Colonic mucosa (tissue), 4 donors: ENCODE measurements at regions not wholly inside any gene's neighbourhood (a gene's known extent, or its start where the extent isn't known, plus 50 kb on each side); places are given as distances from the start of the nearest gene placed in this dataset.

Experiments
- DNase-seq: peaks from one replicate; pipeline ENCODE4 v3.0.0-alpha.2; 2020
- H3K27ac ChIP-seq: fragments of 200-600 bp; one replicate; pipeline ENCODE4 v1.8.0; 2021
- H3K27me3 ChIP-seq: fragments of 200-600 bp; one replicate; pipeline ENCODE4 v1.8.0; 2021
- H3K36me3 ChIP-seq: fragments of 200-600 bp; one replicate; pipeline ENCODE4 v1.8.0; 2021
- H3K4me1 ChIP-seq: fragments of 200-600 bp; one replicate; pipeline ENCODE4 v1.8.0; 2021; ENCODE audit warnings: mild to moderate bottlenecking
- H3K4me3 ChIP-seq: fragments of 200-600 bp; one replicate; pipeline ENCODE4 v1.8.0; 2021
- H3K9ac ChIP-seq, 2 donors: one replicate each; pipeline ENCODE4 v1.7.0; 2013; ENCODE audit warnings: control low read depth in 2 of 2, low read depth in 2 of 2, low read length in 2 of 2
- H3K9me3 ChIP-seq: fragments of 200-600 bp; one replicate; pipeline ENCODE4 v1.8.0; 2021
- intact Hi-C: fragments of 100-400 bp; cut with DNase I; formaldehyde crosslinking; loops from one replicate; pipeline ENCODE4 v1.14.1; 2022
- TF ChIP-seq, protein P1 (sequence below): fragments of 200-600 bp; IDR thresholded peaks from one replicate; pipeline ENCODE4 v1.8.0; 2022; ENCODE audit warnings: antibody characterized with exemption, mild to moderate bottlenecking
- donor health status: healthy.
- donor health status: DM: no; HTN: no; CAD: no.
- donor health status: DM: no; HTN: no; CAD: no.

DNA sequence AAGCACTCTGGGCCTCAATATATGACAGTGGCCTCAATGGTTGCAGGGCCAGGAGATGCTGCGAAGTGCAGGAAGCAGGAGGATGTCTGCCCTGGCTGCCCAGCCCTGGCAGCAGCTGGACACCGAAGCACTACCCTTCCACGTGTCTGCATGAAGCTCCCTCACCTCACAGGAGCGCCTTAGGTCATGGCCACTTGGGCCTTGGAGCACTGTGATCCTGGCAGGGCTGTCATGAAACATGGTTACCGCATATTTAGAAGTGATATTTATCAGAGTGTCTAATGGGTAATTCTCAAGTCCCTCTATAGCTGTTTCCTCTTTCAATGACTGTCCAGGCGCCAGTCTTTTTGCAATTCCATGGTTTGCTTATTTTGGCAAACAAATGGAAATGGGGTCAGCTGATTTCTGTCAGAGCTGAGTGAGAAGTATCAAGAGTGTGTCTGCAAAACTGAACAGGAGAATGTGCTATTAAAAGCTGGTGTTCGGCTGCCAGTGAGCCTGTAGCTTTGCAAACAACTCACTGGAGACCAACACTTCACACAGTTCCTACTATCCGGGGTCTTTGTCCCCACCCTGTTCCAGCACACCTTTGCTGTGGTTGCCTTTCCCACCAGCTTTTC, 285.9 kb downstream of the KIF4B start:
- Histone ChIP-seq H3K9me3 (no peaks in the 10 kb centered on the region), H3K9ac (no peak overlapping the region), H3K4me3 (no peak overlapping the region), H3K27me3 (no peaks in the 10 kb centered on the region), H3K36me3 (no peaks in the 10 kb centered on the region), H3K4me1 (no peaks in the 10 kb centered on the region), H3K27ac (no peak overlapping the region)
- no peak for DNase-seq
- TF ChIP-seq, protein P1, sequence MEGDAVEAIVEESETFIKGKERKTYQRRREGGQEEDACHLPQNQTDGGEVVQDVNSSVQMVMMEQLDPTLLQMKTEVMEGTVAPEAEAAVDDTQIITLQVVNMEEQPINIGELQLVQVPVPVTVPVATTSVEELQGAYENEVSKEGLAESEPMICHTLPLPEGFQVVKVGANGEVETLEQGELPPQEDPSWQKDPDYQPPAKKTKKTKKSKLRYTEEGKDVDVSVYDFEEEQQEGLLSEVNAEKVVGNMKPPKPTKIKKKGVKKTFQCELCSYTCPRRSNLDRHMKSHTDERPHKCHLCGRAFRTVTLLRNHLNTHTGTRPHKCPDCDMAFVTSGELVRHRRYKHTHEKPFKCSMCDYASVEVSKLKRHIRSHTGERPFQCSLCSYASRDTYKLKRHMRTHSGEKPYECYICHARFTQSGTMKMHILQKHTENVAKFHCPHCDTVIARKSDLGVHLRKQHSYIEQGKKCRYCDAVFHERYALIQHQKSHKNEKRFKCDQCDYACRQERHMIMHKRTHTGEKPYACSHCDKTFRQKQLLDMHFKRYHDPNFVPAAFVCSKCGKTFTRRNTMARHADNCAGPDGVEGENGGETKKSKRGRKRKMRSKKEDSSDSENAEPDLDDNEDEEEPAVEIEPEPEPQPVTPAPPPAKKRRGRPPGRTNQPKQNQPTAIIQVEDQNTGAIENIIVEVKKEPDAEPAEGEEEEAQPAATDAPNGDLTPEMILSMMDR: no peak
- intact Hi-C loops: no loop called here

- Histone ChIP-seq H3K9ac (no peak overlapping the region), H3K4me3 (no peak overlapping the region), H3K4me1 (no peaks in the 10 kb centered on the region), H3K9me3 (no peaks in the 10 kb centered on the region), H3K27ac (no peak overlapping the region), H3K27me3 (no peaks in the 10 kb centered on the region), H3K36me3 (no peaks in the 10 kb centered on the region)
- no peak for DNase-seq
- intact Hi-C loops: no loop called here
- TF ChIP-seq, protein P1: no peak
Measured at GRCh38 chr5:155303120-155303519, 289.6 kb downstream of the KIF4B start.

DNA sequence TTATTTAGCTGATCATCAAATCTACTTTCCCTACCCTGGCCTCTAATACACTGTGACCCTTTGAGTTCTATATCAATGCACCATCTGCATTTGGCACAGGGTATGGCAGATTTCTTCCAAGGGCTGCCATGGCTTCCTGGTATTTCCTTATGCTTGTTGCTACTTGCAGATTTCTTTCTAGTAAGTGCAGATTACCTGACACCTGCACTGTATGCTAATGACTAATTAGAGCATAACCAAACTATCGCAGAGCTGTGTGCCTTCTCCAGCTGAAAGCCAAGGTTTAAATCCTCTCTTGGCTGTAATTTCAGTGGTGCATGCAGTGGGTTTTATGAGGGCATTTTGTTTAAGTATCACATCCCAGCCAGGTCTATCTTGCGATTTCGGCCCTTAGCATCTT, 293.7 kb downstream of the KIF4B start:
- no peak overlapping the region for H3K4me3 ChIP-seq
- no peak overlapping the region for H3K9ac ChIP-seq
- no peaks in the 10 kb centered on the region for H3K9me3 ChIP-seq
- H3K27ac ChIP-seq: no peak overlapping the region
- intact Hi-C loops: no loop called here
- no peak for DNase-seq
- H3K27me3 ChIP-seq: no peaks in the 10 kb centered on the region
- TF ChIP-seq, protein P1: no peak
- H3K4me1 ChIP-seq: no peaks in the 10 kb centered on the region
- H3K36me3 ChIP-seq: no peaks in the 10 kb centered on the region

- Histone ChIP-seq H3K36me3 (no peaks in the 10 kb centered on the region), H3K9ac (no peak overlapping the region), H3K27ac (no peak overlapping the region), H3K4me1 (no peaks in the 10 kb centered on the region), H3K4me3 (no peak overlapping the region), H3K27me3 (no peaks in the 10 kb centered on the region), H3K9me3 (no peaks in the 10 kb centered on the region)
- TF ChIP-seq, protein P1: no peak
- DNase-seq: no peak
- intact Hi-C loops: no loop called here
Measured at GRCh38 chr5:155308289-155308688, 294.7 kb downstream of the KIF4B start.

DNA sequence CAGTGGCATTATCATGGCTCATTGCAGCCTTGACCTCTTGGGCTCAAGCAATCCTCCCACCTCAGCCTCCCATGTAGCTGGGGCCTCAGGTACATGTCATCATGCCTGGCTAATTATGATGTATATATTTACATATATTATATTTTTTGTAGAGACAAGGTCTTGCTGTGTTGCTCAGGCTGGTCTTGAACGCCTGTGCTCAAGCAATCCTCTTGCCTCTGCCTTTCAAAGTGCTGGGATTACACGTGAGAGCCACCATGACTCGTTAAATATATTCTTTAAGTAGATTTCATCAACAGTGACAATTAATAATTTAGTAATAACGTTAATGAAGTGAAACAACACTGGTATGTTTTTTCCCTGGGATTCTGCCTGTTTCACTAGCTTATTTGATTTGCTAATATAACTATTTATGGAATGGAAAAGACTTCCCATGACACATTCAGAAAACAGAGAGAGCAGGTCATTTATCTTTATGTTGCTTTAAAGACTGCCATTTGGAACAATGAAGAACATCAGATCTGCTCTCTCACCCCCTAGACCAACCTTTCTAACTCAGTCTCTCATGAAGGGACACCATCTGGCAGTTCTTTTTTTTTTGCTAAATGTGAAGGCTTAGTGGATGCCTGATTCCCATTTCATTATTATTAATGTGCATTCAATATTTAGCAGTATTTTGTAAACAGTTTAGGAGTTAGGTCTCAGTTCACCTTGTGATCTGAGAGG, 295.6 kb downstream of the KIF4B start:
- H3K36me3 ChIP-seq: no peaks in the 10 kb centered on the region
- H3K27ac ChIP-seq: no peak overlapping the region
- H3K27me3 ChIP-seq: no peaks in the 10 kb centered on the region
- TF ChIP-seq, protein P1: no peak
- H3K9me3 ChIP-seq: no peaks in the 10 kb centered on the region
- H3K9ac ChIP-seq: no peak overlapping the region
- intact Hi-C loops: no loop called here
- no peaks in the 10 kb centered on the region for H3K4me1 ChIP-seq
- no peak overlapping the region for H3K4me3 ChIP-seq
- DNase-seq: no peak
